ENCODE measurements at regions not wholly inside any gene's neighbourhood (a gene's known extent, or its start where the extent isn't known, plus 50 kb on each side); places are given as distances from the start of the nearest gene placed in this dataset.
"Not testable (repeated sequence)": the region's sequence is repeated elsewhere in the genome, so short reads cannot be mapped to it uniquely, and the experiment has no call there.

- H3K4me3 Mint-ChIP-seq; ATAC-seq (replicated peaks); H3K27ac Mint-ChIP-seq; H3K4me1 Mint-ChIP-seq; H3K9me3 Mint-ChIP-seq; H3K27me3 Mint-ChIP-seq; H3K36me3 Mint-ChIP-seq; DNase-seq: not testable (repeated sequence)
These were observed 103.5 kb downstream of the PRR15 start for GRCh38 chr7:29667096-29667669.

GRCh38 chr7:29671286-29671685 is 107.7 kb downstream of the PRR15 start:
- H3K36me3 Mint-ChIP-seq; H3K27ac Mint-ChIP-seq; DNase-seq; H3K4me1 Mint-ChIP-seq; H3K9me3 Mint-ChIP-seq; ATAC-seq (replicated peaks); H3K4me3 Mint-ChIP-seq; H3K27me3 Mint-ChIP-seq: not testable (repeated sequence)

- not testable (repeated sequence) for H3K27ac Mint-ChIP-seq; DNase-seq; H3K27me3 Mint-ChIP-seq; H3K4me3 Mint-ChIP-seq; H3K36me3 Mint-ChIP-seq; H3K4me1 Mint-ChIP-seq; ATAC-seq (replicated peaks); H3K9me3 Mint-ChIP-seq
These were observed 110.0 kb downstream of the PRR15 start for GRCh38 chr7:29673635-29674034.

- H3K4me1 Mint-ChIP-seq; H3K27ac Mint-ChIP-seq; ATAC-seq (replicated peaks); H3K27me3 Mint-ChIP-seq; H3K9me3 Mint-ChIP-seq; H3K36me3 Mint-ChIP-seq; H3K4me3 Mint-ChIP-seq; DNase-seq: not testable (repeated sequence)
These were observed 111.0 kb downstream of the PRR15 start for GRCh38 chr7:29674626-29675025.

GRCh38 chr7:29677254-29677653 is 113.6 kb downstream of the PRR15 start:
- H3K4me1 Mint-ChIP-seq; DNase-seq; H3K27ac Mint-ChIP-seq; H3K9me3 Mint-ChIP-seq; H3K27me3 Mint-ChIP-seq; H3K36me3 Mint-ChIP-seq; ATAC-seq (replicated peaks); H3K4me3 Mint-ChIP-seq: not testable (repeated sequence)

GRCh38 chr7:29679963-29680362 is 116.3 kb downstream of the PRR15 start:
- not testable (repeated sequence) for ATAC-seq (replicated peaks); H3K4me3 Mint-ChIP-seq; H3K9me3 Mint-ChIP-seq; H3K27me3 Mint-ChIP-seq; DNase-seq; H3K27ac Mint-ChIP-seq; H3K36me3 Mint-ChIP-seq
- H3K4me1 Mint-ChIP-seq, result peaks cover 5 to 11% of the 10 kb centered on the region in 2 donors

- ATAC-seq (replicated peaks); DNase-seq; H3K36me3 Mint-ChIP-seq; H3K27me3 Mint-ChIP-seq; H3K27ac Mint-ChIP-seq; H3K9me3 Mint-ChIP-seq; H3K4me3 Mint-ChIP-seq: not testable (repeated sequence)
- peaks cover 5 to 11% of the 10 kb centered on the region in 2 donors for H3K4me1 Mint-ChIP-seq
These were observed 117.0 kb downstream of the PRR15 start for GRCh38 chr7:29680601-29681000.

- ATAC-seq (replicated peaks), result peak; percentile 51 to 52
- Mint-ChIP-seq H3K4me3 (peak overlapping the region; percentile 99 to 100), H3K4me1 (peaks cover 5 to 11% of the 10 kb centered on the region in 2 donors), H3K27ac (peak overlapping the region; percentile 96)
- not testable (repeated sequence) for H3K36me3 Mint-ChIP-seq, DNase-seq, H3K27me3 Mint-ChIP-seq, H3K9me3 Mint-ChIP-seq
These were observed 120.6 kb downstream of the PRR15 start for GRCh38 chr7:29684151-29684786.

GRCh38 chr7:29684787-29685650 is 121.3 kb upstream of the WIPF3 start:
- Mint-ChIP-seq H3K27ac (peak overlapping the region; percentile 81), H3K4me3 (peak overlapping the region; percentile 99 to 100), H3K36me3 (peaks cover 2 to 3% of the 10 kb centered on the region in 2 donors), H3K27me3 (no peaks in the 10 kb centered on the region), H3K4me1 (peaks cover 5 to 11% of the 10 kb centered on the region in 2 donors), H3K9me3 (no peaks in the 10 kb centered on the region)
- DNase-seq, result peak; percentile 47
- ATAC-seq (replicated peaks), result peak; percentile 84 to 85

GRCh38 chr7:29685651-29686271 is 120.5 kb upstream of the WIPF3 start:
- not testable (repeated sequence) for H3K27ac Mint-ChIP-seq; DNase-seq; H3K9me3 Mint-ChIP-seq; H3K36me3 Mint-ChIP-seq; H3K4me1 Mint-ChIP-seq; ATAC-seq (replicated peaks); H3K27me3 Mint-ChIP-seq
- peak overlapping the region; percentile 85 to 99 for H3K4me3 Mint-ChIP-seq

- not testable (repeated sequence) for ATAC-seq (replicated peaks); H3K27ac Mint-ChIP-seq; DNase-seq; H3K4me3 Mint-ChIP-seq; H3K9me3 Mint-ChIP-seq; H3K36me3 Mint-ChIP-seq; H3K4me1 Mint-ChIP-seq; H3K27me3 Mint-ChIP-seq
These were observed 115.8 kb upstream of the WIPF3 start for GRCh38 chr7:29690510-29690909.

- not testable (repeated sequence) for H3K4me1 Mint-ChIP-seq; ATAC-seq (replicated peaks); DNase-seq; H3K9me3 Mint-ChIP-seq; H3K4me3 Mint-ChIP-seq; H3K36me3 Mint-ChIP-seq; H3K27ac Mint-ChIP-seq; H3K27me3 Mint-ChIP-seq
These were observed 109.9 kb upstream of the WIPF3 start for GRCh38 chr7:29696402-29696801.

GRCh38 chr7:29699723-29700122 is 106.6 kb upstream of the WIPF3 start:
- H3K27ac Mint-ChIP-seq; H3K4me1 Mint-ChIP-seq; H3K27me3 Mint-ChIP-seq; H3K9me3 Mint-ChIP-seq; H3K36me3 Mint-ChIP-seq; ATAC-seq (replicated peaks); DNase-seq; H3K4me3 Mint-ChIP-seq: not testable (repeated sequence)

- not testable (repeated sequence) for H3K4me1 Mint-ChIP-seq; H3K27me3 Mint-ChIP-seq; H3K27ac Mint-ChIP-seq; ATAC-seq (replicated peaks); H3K4me3 Mint-ChIP-seq; H3K9me3 Mint-ChIP-seq; H3K36me3 Mint-ChIP-seq; DNase-seq
These were observed 104.8 kb upstream of the WIPF3 start for GRCh38 chr7:29701540-29701939.
